RWPE1 (cell line): ENCODE measurements at regions not wholly inside any gene's neighbourhood (a gene's known extent, or its start where the extent isn't known, plus 50 kb on each side); places are given as distances from the start of the nearest gene placed in this dataset.

ENCODE experiments used
- CTCF ChIA-PET: fragments of 350-600 bp; sonication (Branson Sonifier 250); formaldehyde crosslinking; extraction: SDS; loops from one replicate; lab custom pipeline; 2021; lab: Yijun Ruan, JAX
- POLR2A ChIA-PET: fragments of 400-600 bp; formaldehyde crosslinking; extraction: SDS; loops from one replicate; lab custom pipeline; 2020; ENCODE audit warnings: antibody characterized with exemption; ENCODE audit not compliant: low non-redundant PET; lab: Yijun Ruan, JAX
- DNase-seq: peaks from one replicate; pipeline ENCODE4 v3.0.0; 2012; ENCODE audit warnings: low spot score
- H3K27ac ChIP-seq: fragments of 450-650 bp; 2 replicates; pipeline ENCODE4 v1.5.1; 2017
- TF ChIP-seq, protein P1 (sequence below): fragments of 450-650 bp; conservative IDR thresholded peaks from 2 replicates; pipeline ENCODE4 v1.5.1; 2017; ENCODE audit warnings: low read depth, mild to moderate bottlenecking

- TF ChIP-seq, protein P1, sequence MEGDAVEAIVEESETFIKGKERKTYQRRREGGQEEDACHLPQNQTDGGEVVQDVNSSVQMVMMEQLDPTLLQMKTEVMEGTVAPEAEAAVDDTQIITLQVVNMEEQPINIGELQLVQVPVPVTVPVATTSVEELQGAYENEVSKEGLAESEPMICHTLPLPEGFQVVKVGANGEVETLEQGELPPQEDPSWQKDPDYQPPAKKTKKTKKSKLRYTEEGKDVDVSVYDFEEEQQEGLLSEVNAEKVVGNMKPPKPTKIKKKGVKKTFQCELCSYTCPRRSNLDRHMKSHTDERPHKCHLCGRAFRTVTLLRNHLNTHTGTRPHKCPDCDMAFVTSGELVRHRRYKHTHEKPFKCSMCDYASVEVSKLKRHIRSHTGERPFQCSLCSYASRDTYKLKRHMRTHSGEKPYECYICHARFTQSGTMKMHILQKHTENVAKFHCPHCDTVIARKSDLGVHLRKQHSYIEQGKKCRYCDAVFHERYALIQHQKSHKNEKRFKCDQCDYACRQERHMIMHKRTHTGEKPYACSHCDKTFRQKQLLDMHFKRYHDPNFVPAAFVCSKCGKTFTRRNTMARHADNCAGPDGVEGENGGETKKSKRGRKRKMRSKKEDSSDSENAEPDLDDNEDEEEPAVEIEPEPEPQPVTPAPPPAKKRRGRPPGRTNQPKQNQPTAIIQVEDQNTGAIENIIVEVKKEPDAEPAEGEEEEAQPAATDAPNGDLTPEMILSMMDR = no peak
- CTCF ChIA-PET = no interaction called here
- no peak for DNase-seq
- POLR2A ChIA-PET = no interaction called here
- H3K27ac ChIP-seq = no peak overlapping the region
These were observed 474.7 kb upstream of the IL12A start for GRCh38 chr3:159513867-159514380.

DNA sequence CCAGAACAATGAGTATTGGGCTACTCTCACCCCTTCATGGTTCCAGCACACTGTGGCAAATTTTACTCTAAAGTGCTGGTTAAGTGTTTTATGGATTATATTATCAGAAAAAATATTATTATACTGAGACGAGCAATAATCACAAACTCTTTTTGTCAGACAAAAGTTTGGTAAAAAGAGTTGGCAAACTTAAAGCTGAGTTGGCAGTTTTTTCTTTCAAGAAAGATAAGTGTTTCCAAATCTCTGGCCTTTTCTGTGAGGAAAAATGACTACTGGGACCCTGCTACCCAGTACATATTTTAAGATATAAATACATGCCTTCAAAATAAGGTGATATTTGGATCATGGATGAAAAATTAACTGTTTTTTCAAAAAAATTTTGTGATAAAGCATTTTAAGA lies 471.5 kb upstream of the IL12A start:
- DNase-seq = no peak
- no peak overlapping the region for H3K27ac ChIP-seq
- POLR2A ChIA-PET = no interaction called here
- CTCF ChIA-PET = interaction anchor here (0.6 kb wide), 1 partner anchor 81 kb away, joined by 3 read pairs; no protein-coding TSS in a partner anchor
- TF ChIP-seq, protein P1 = no peak

GRCh38 chr3:159520638-159521037 lies 468.0 kb upstream of the IL12A start:
- TF ChIP-seq, protein P1 = no peak
- H3K27ac ChIP-seq = no peak overlapping the region
- POLR2A ChIA-PET = no interaction called here
- DNase-seq = no peak
- CTCF ChIA-PET = no interaction called here

- ChIA-PET POLR2A (no interaction called here), CTCF (no interaction called here)
- no peak overlapping the region for H3K27ac ChIP-seq
- DNase-seq = no peak
- TF ChIP-seq, protein P1 = no peak
These were observed 466.4 kb upstream of the IL12A start for GRCh38 chr3:159522276-159522675.

DNA sequence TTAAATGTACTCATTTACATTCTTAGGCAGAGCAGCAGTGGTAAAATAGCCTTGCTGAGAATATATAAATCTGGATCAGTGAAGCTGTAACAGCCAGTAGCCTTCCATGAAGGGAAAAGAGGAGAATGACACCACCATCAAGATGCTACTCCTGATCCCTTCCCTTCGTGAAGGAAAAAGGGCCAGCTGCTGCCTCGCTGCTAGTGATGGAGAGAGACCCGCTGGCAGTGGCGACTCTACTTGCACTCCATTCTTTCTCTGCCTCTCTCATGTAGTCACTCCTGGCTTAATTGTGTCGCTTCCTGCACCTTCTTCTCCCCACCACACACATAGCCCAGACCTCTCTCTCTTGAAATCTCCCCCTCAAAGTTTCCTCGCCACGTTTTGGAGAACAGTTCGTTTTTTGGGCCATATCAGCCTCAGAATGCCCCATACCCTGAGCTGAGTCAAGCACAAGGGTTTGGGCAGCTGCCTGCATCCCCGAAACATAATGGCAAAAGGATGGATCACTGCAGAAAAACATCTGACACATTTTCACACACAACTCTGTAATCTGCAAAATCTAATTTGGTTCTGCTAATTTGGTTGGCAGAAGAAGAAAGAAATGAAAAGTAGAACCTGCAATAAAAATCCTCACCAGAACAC lies 460.3 kb upstream of the IL12A start:
- ChIA-PET POLR2A (no interaction called here), CTCF (interaction anchor here (0.8 kb wide), 1 partner anchor 28 kb away, joined by 3 read pairs; no protein-coding TSS in a partner anchor)
- TF ChIP-seq, protein P1 = no peak
- no peak for DNase-seq
- H3K27ac ChIP-seq = no peak overlapping the region

- POLR2A ChIA-PET = no interaction called here
- TF ChIP-seq, protein P1 = no peak
- no peak for DNase-seq
- no peak overlapping the region for H3K27ac ChIP-seq
- CTCF ChIA-PET = interaction anchor here (0.7 kb wide), 1 partner anchor 79 kb away, joined by 5 read pairs; no protein-coding TSS in a partner anchor
These were observed 456.1 kb upstream of the IL12A start for GRCh38 chr3:159532577-159532976.
